ENCODE measurements at regions not wholly inside any gene's neighbourhood (a gene's known extent, or its start where the extent isn't known, plus 50 kb on each side); places are given as distances from the start of the nearest gene placed in this dataset.

GRCh38 chr6:120587381-120587780 lies 746.9 kb downstream of the TBC1D32 start:
- intact Hi-C loops (cut with DNase I), result no loop called here
- no peaks in the 10 kb centered on the region for H3K36me3 ChIP-seq (replicated peaks in 1 of 2; ENCODE audit: insufficient read depth in 1 of 2, low read depth in 2 of 2)
- H3K4me3 ChIP-seq, result no peak overlapping the region
- no peak overlapping the region for H3K27ac ChIP-seq
- no peaks in the 10 kb centered on the region for H3K9me3 ChIP-seq
- peak in 1 of 7 experiments; percentile 5 for TF ChIP-seq CTCF (IDR thresholded peaks at IDR 0.05)
- no peak for TF ChIP-seq POLR2A (IDR thresholded peaks at IDR 0.05)
- 0 to 63% methylated on average over 1 of the region's 1 CpG for WGBS, 2 donors
- H3K4me1 ChIP-seq, result no peaks in the 10 kb centered on the region
- ATAC-seq (no peak), DNase-seq (no peak)
- H3K27me3 ChIP-seq, result no peaks in the 10 kb centered on the region

GRCh38 chr6:120584111-120584760 lies 750.0 kb downstream of the TBC1D32 start:
- H3K9me3 ChIP-seq, result no peaks in the 10 kb centered on the region
- DNase-seq (no peak), ATAC-seq (no peak)
- H3K27me3 ChIP-seq, result no peaks in the 10 kb centered on the region
- no peak overlapping the region for H3K4me3 ChIP-seq
- TF ChIP-seq CTCF (IDR thresholded peaks at IDR 0.05), result no peak
- no peak for TF ChIP-seq POLR2A (IDR thresholded peaks at IDR 0.05)
- 69 to 75% methylated on average over 8 to 9 of the region's 9 CpGs for WGBS, 2 donors
- H3K36me3 ChIP-seq (replicated peaks in 1 of 2; ENCODE audit: insufficient read depth in 1 of 2, low read depth in 2 of 2), result no peaks in the 10 kb centered on the region
- intact Hi-C loops (cut with DNase I), result no loop called here
- H3K27ac ChIP-seq, result no peak overlapping the region
- H3K4me1 ChIP-seq, result no peaks in the 10 kb centered on the region

GRCh38 chr6:120576061-120576460 lies 758.2 kb downstream of the TBC1D32 start:
- Histone ChIP-seq H3K9me3 (no peaks in the 10 kb centered on the region), H3K27me3 (no peaks in the 10 kb centered on the region), H3K36me3 (replicated peaks in 1 of 2; ENCODE audit: insufficient read depth in 1 of 2, low read depth in 2 of 2) (no peaks in the 10 kb centered on the region), H3K27ac (no peak overlapping the region), H3K4me1 (no peaks in the 10 kb centered on the region), H3K4me3 (no peak overlapping the region)
- 68 to 79% methylated on average over 4 of the region's 4 CpGs for WGBS, 2 donors
- no peak for ATAC-seq
- TF ChIP-seq POLR2A (IDR thresholded peaks at IDR 0.05) (no peak), CTCF (IDR thresholded peaks at IDR 0.05) (no peak)
- intact Hi-C loops (cut with DNase I), result no loop called here
- DNase-seq, result no peak

GRCh38 chr6:120569714-120570113 lies 764.6 kb downstream of the TBC1D32 start:
- DNase-seq (no peak), ATAC-seq (no peak)
- Histone ChIP-seq H3K27ac (no peak overlapping the region), H3K4me3 (no peak overlapping the region), H3K4me1 (no peaks in the 10 kb centered on the region), H3K36me3 (replicated peaks in 1 of 2; ENCODE audit: insufficient read depth in 1 of 2, low read depth in 2 of 2) (no peaks in the 10 kb centered on the region), H3K9me3 (no peaks in the 10 kb centered on the region), H3K27me3 (no peaks in the 10 kb centered on the region)
- intact Hi-C loops (cut with DNase I), result no loop called here
- TF ChIP-seq POLR2A (IDR thresholded peaks at IDR 0.05) (no peak), CTCF (IDR thresholded peaks at IDR 0.05) (no peak)
- 69 to 73% methylated on average over 1 of the region's 1 CpG for WGBS, 2 donors

- H3K36me3 ChIP-seq (replicated peaks in 1 of 2; ENCODE audit: insufficient read depth in 1 of 2, low read depth in 2 of 2), result no peaks in the 10 kb centered on the region
- WGBS, 2 donors, result 79 to 84% methylated on average over 3 of the region's 3 CpGs
- H3K9me3 ChIP-seq, result no peaks in the 10 kb centered on the region
- H3K4me1 ChIP-seq, result no peaks in the 10 kb centered on the region
- H3K27ac ChIP-seq, result no peak overlapping the region
- DNase-seq (no peak), ATAC-seq (no peak)
- no peaks in the 10 kb centered on the region for H3K27me3 ChIP-seq
- H3K4me3 ChIP-seq, result no peak overlapping the region
- intact Hi-C loops (cut with DNase I), result no loop called here
- TF ChIP-seq POLR2A (IDR thresholded peaks at IDR 0.05), result no peak
- no peak for TF ChIP-seq CTCF (IDR thresholded peaks at IDR 0.05)
These were observed 769.5 kb downstream of the TBC1D32 start for GRCh38 chr6:120564779-120565178.

All from body of pancreas (tissue), 4 donors.